GM21529 (cell line): ENCODE measurements at regions not wholly inside any gene's neighbourhood (a gene's known extent, or its start where the extent isn't known, plus 50 kb on each side); places are given as distances from the start of the nearest gene placed in this dataset.

Experiments used
- ATAC-seq: cut with Tn5 transposase; IDR thresholded peaks from one replicate; pipeline ENCODE4 v1.9.1; 2021; ENCODE audit not compliant: unreplicated experiment

GRCh38 chr13:107005577-107005976, 437.6 kb upstream of the ARGLU1 start:
- ATAC-seq: no peak

GRCh38 chr13:107003911-107004310, 436.0 kb upstream of the ARGLU1 start:
- no peak for ATAC-seq

GRCh38 chr13:106998664-106999063, 430.7 kb upstream of the ARGLU1 start:
- no peak for ATAC-seq

GRCh38 chr13:106997696-106998095, 429.8 kb upstream of the ARGLU1 start:
- no peak for ATAC-seq

- no peak for ATAC-seq
Observed at GRCh38 chr13:106996867-106997618, 429.1 kb upstream of the ARGLU1 start.

- no peak for ATAC-seq
Observed at GRCh38 chr13:106990594-106990993, 422.7 kb upstream of the ARGLU1 start.

GRCh38 chr13:106989876-106990275, 421.9 kb upstream of the ARGLU1 start:
- no peak for ATAC-seq

- ATAC-seq: no peak
Observed at GRCh38 chr13:106987427-106987785, 419.5 kb upstream of the ARGLU1 start.

- no peak for ATAC-seq
Observed at GRCh38 chr13:106986687-106987426, 418.9 kb upstream of the ARGLU1 start.

- no peak for ATAC-seq
Observed at GRCh38 chr13:106986033-106986484, 418.1 kb upstream of the ARGLU1 start.

- ATAC-seq: no peak
Observed at GRCh38 chr13:106985481-106985880, 417.5 kb upstream of the ARGLU1 start.

- no peak for ATAC-seq
Observed at GRCh38 chr13:106981051-106981450, 413.1 kb upstream of the ARGLU1 start.

GRCh38 chr13:106967391-106967790, 399.5 kb upstream of the ARGLU1 start:
- no peak for ATAC-seq

GRCh38 chr13:106963151-106963550, 395.2 kb upstream of the ARGLU1 start:
- ATAC-seq: no peak

GRCh38 chr13:106961651-106962050, 393.7 kb upstream of the ARGLU1 start:
- no peak for ATAC-seq

- ATAC-seq: no peak
Observed at GRCh38 chr13:106961216-106961615, 393.3 kb upstream of the ARGLU1 start.

GRCh38 chr13:106958621-106959048, 390.7 kb upstream of the ARGLU1 start:
- ATAC-seq: no peak

- no peak for ATAC-seq
Observed at GRCh38 chr13:106942563-106942962, 374.6 kb upstream of the ARGLU1 start.

GRCh38 chr13:106941779-106942178, 373.8 kb upstream of the ARGLU1 start:
- no peak for ATAC-seq

- ATAC-seq: no peak
Observed at GRCh38 chr13:106927421-106927820, 359.5 kb upstream of the ARGLU1 start.

- no peak for ATAC-seq
Observed at GRCh38 chr13:106922384-106922783, 354.4 kb upstream of the ARGLU1 start.

- no peak for ATAC-seq
Observed at GRCh38 chr13:106919638-106920037, 351.7 kb upstream of the ARGLU1 start.
